ENCODE measurements at regions not wholly inside any gene's neighbourhood (a gene's known extent, or its start where the extent isn't known, plus 50 kb on each side); places are given as distances from the start of the nearest gene placed in this dataset.

GRCh38 chr11:120012245-120012644 is 125.7 kb downstream of the TRIM29 start:
- no TSS peak for BruUV-seq (replicated peaks)
- FAIRE-seq: no peak
- in situ Hi-C loops (cut with HindIII; ENCODE audit: extremely low pct_ligation_motif_present, low pct_unique_long_range_greater_than_20kb): loop anchor here (10.0 kb wide), 1 partner anchor 347 kb away; no protein-coding TSS in a partner anchor
- no peak for TF ChIP-seq ZFY (CRISPR knock-in tag; IDR thresholded peaks at IDR 0.05)
- TF ChIP-seq, protein P1, sequence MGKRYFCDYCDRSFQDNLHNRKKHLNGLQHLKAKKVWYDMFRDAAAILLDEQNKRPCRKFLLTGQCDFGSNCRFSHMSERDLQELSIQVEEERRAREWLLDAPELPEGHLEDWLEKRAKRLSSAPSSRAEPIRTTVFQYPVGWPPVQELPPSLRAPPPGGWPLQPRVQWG (CRISPR knock-in tag; IDR thresholded peaks at IDR 0.05; ENCODE audit: borderline replicate concordance, low read depth): no peak
- no peak for TF ChIP-seq MXD1 (CRISPR knock-in tag; IDR thresholded peaks at IDR 0.05)
- no peak for TF ChIP-seq ZBTB10 (CRISPR knock-in tag; IDR thresholded peaks at IDR 0.05; ENCODE audit: borderline replicate concordance)
- no peak for TF ChIP-seq ZNF747 (CRISPR knock-in tag; IDR thresholded peaks at IDR 0.05; ENCODE audit: borderline replicate concordance)
- TF ChIP-seq KLF16 (CRISPR knock-in tag; IDR thresholded peaks at IDR 0.05): no peak
- TF ChIP-seq MAFK (conservative IDR thresholded peaks at IDR 0.05 in 1 of 2, IDR thresholded peaks at IDR 0.05 in 1 of 2; ENCODE audit: low read length in 2 of 2): no peak
- no peak for TF ChIP-seq WIZ (CRISPR knock-in tag; IDR thresholded peaks at IDR 0.05)
- TF ChIP-seq AFF4 (CRISPR knock-in tag; IDR thresholded peaks at IDR 0.05): no peak
- TF ChIP-seq ARHGAP35 (CRISPR knock-in tag; IDR thresholded peaks at IDR 0.05; ENCODE audit: borderline replicate concordance): no peak
- no peak for TF ChIP-seq CAMTA2 (CRISPR knock-in tag; IDR thresholded peaks at IDR 0.05; ENCODE audit: borderline replicate concordance)
- no peak for TF ChIP-seq NCOA1 (CRISPR knock-in tag; IDR thresholded peaks at IDR 0.05)
- TF ChIP-seq HBP1 (CRISPR knock-in tag; IDR thresholded peaks at IDR 0.05; ENCODE audit: low read depth): no peak
- TF ChIP-seq ZNF441 (CRISPR knock-in tag; IDR thresholded peaks at IDR 0.05; ENCODE audit: borderline replicate concordance): no peak
- 0% methylated on average over 6 of the region's 7 CpGs for WGBS (ENCODE audit: low lambda C conversion rate)
- H3K9ac ChIP-seq (ENCODE audit: insufficient read depth, low read depth, low read length): no peak overlapping the region
- ChIA-PET CTCF (ENCODE audit: low intra/inter-chr PET ratio, low total read pairs) (interaction anchor here (2.2 kb wide), 1 partner anchor 346 kb away, joined by 17 read pairs; no protein-coding TSS in a partner anchor), POLR2A (no interaction called here)
- H3K79me2 ChIP-seq (ENCODE audit: insufficient read depth, low read length): no peaks in the 10 kb centered on the region
- peaks cover 7 to 51% of the 10 kb centered on the region in 2 experiments; a peak in 4 of 5 replicates for H3K27me3 ChIP-seq (ENCODE audit: control insufficient read depth in 1 of 2, insufficient read depth in 2 of 2, low read length in 2 of 2)
- no peaks in the 10 kb centered on the region for H3K9me3 ChIP-seq (ENCODE audit: low read length)
- H3K4me1 ChIP-seq (ENCODE audit: insufficient read depth, low read length): no peaks in the 10 kb centered on the region
- DNase-seq (ENCODE audit: low spot score): no peak
- no peak overlapping the region for H3K27ac ChIP-seq (ENCODE audit: extremely low read length, insufficient read depth, low read length)
- no peak for ATAC-seq
- no peak overlapping the region for H3K4me3 ChIP-seq (replicated peaks in 1 of 3; ENCODE audit: insufficient read depth in 1 of 3, low read depth in 2 of 3, low read length in 3 of 3)
- H3K4me2 ChIP-seq (ENCODE audit: low read depth, low read length): no peak overlapping the region
- intact Hi-C loops (cut with micrococcal nuclease; ENCODE audit: unreplicated experiment): no loop called here
- no peaks in the 10 kb centered on the region for H4K20me1 ChIP-seq (ENCODE audit: insufficient read depth, low read length)
- no peaks in the 10 kb centered on the region for H3K36me3 ChIP-seq (replicated peaks in 1 of 2; ENCODE audit: control insufficient read depth in 1 of 2, insufficient read depth in 2 of 2, low read length in 2 of 2)
- no peak overlapping the region for H2AFZ ChIP-seq (ENCODE audit: low read length)

All from HepG2 (cell line).